BJ (cell line): ENCODE measurements at regions not wholly inside any gene's neighbourhood (a gene's known extent, or its start where the extent isn't known, plus 50 kb on each side); places are given as distances from the start of the nearest gene placed in this dataset.

Source experiments
- CTCF ChIA-PET: fragments of 350-600 bp; formaldehyde crosslinking; extraction: SDS; loops from one replicate; lab custom pipeline; 2021; ENCODE audit warnings: antibody characterized with exemption, inconsistent platforms; lab: Yijun Ruan, JAX
- POLR2A ChIA-PET: fragments of 300-600 bp; sonication (Branson Sonifier 250); formaldehyde crosslinking; extraction: SDS; loops from one replicate; lab custom pipeline; 2021; ENCODE audit warnings: antibody characterized with exemption; lab: Charles Lee
- DNase-seq: peaks from one replicate; pipeline ENCODE4 v3.0.0-alpha.2; 2011; ENCODE audit warnings: low read depth
- H3K27me3 ChIP-seq: 2 replicates; pipeline ENCODE4 v1.6.0; 2011; ENCODE audit warnings: low read length; ENCODE audit not compliant: control insufficient read depth, insufficient read depth
- H3K36me3 ChIP-seq: 2 replicates; pipeline ENCODE4 v1.5.1; 2011; ENCODE audit warnings: low read length; ENCODE audit not compliant: control insufficient read depth, insufficient read depth
- H3K4me3 ChIP-seq: 2 replicates; pipeline ENCODE4 v1.5.1; 2011; ENCODE audit warnings: low read depth, mild to moderate bottlenecking, control low read depth, low read length
- TF ChIP-seq, protein P1 (sequence below): IDR thresholded peaks from 2 replicates; pipeline ENCODE4 v1.5.1; 2011; ENCODE audit warnings: low read depth, mild to moderate bottlenecking, control low read depth, inconsistent platforms, low read length, moderate library complexity; ENCODE audit not compliant: insufficient read depth

DNA sequence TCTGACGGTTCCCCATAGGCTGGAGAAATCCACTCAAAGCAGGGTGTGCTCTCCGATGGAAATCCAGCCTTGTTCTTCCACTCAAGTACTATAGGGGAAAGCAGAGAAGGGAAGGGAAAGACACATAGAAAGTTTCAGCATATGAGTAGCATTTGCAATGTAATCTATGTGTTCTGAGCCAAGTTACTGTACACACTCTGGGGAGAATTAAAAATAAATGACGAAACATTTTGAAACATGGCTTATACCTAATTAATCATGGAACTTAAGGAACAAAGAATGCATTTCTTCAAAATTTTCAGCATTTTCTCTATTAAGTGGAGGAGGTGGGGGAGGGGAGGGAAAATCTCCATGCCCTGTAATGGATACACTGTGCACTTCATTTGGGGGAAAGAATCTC is 198.1 kb upstream of the HABP2 start:
- CTCF ChIA-PET = no interaction called here

DNA sequence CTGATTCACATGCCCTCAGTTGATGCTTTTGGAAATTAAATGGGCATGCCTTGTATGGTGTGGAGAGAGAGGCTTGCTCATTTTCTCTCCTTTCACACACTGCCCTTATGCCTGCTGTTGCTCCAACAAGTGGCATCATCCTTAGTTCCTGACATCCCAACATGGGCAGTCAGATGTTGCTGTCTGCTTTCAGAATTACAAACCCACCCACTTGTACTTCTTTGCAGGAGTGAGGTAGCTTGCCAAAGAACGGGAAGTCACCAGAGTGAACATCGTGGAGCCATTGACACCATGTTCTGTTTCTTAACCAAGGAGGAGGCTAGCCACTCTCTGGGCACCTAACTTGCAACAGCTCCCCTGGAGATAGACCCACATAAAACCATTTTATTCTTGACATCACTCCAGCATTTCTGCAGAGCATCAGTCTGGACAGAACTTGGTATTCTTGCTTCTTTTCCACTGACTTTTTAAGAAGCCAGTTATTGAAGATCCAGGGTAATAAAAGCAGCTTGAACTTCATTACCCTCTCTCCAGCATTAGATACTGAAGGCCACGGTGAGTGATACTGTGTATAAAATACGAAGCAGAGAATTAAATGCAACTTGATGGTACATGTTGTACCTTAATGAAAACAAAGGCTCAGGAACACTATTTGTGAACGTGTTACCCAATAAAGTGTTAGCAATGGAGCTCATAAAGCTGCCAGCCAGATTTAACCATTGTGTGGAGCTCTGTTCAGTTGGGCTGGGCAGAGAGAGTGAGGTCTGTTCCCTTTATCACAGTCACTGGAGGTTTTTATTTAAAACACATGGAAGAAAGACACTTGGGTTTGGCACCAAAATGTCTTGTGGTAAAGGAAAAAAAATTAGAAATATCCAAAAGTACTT is 195.8 kb upstream of the HABP2 start:
- ChIA-PET CTCF (interaction anchor here (0.6 kb wide), 1 partner anchor 23 kb away, joined by 3 read pairs; no protein-coding TSS in a partner anchor), POLR2A (no interaction called here)
- Histone ChIP-seq H3K36me3 (no peaks in the 10 kb centered on the region), H3K27me3 (peaks cover 30% of the 10 kb centered on the region), H3K4me3 (no peak overlapping the region)
- TF ChIP-seq, protein P1, sequence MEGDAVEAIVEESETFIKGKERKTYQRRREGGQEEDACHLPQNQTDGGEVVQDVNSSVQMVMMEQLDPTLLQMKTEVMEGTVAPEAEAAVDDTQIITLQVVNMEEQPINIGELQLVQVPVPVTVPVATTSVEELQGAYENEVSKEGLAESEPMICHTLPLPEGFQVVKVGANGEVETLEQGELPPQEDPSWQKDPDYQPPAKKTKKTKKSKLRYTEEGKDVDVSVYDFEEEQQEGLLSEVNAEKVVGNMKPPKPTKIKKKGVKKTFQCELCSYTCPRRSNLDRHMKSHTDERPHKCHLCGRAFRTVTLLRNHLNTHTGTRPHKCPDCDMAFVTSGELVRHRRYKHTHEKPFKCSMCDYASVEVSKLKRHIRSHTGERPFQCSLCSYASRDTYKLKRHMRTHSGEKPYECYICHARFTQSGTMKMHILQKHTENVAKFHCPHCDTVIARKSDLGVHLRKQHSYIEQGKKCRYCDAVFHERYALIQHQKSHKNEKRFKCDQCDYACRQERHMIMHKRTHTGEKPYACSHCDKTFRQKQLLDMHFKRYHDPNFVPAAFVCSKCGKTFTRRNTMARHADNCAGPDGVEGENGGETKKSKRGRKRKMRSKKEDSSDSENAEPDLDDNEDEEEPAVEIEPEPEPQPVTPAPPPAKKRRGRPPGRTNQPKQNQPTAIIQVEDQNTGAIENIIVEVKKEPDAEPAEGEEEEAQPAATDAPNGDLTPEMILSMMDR = no peak
- DNase-seq = no peak

More for the DNA sequence above, 198.1 kb upstream of the HABP2 start:
- H3K36me3 ChIP-seq = no peaks in the 10 kb centered on the region
- DNase-seq = no peak
- no peak overlapping the region for H3K4me3 ChIP-seq
- H3K27me3 ChIP-seq = peaks cover 28% of the 10 kb centered on the region
- POLR2A ChIA-PET = no interaction called here
- TF ChIP-seq, protein P1 = no peak

DNA sequence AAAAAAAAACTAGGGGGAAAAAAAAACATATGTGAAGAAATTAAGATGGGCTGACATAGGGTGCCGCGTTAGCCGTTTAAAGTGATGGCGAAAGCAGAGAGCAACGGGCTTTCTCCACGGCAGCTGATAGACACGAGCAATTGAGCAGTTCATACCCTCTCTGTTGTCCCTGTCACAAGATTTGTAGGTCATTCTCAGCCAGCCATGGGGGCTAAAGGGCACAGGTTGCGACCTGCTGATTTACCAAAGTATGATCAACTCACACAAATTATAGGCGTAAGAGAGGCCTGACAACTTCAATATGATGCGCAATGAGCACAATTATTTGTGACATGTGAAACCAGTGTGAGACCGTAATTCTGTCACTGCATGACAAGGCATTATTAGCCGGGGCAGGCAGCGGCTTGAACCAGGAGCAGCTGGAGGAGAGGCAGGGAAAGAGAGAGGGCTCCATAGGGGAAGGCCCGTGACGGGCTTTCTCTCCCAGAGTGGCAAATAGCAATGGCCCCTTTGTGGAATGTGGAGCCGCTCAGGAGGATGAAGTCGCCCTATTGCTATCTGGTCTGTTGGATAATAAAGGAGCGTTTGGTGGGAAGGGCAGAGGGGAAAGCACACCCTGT is 195.1 kb upstream of the HABP2 start:
- DNase-seq = no peak
- no peak overlapping the region for H3K4me3 ChIP-seq
- POLR2A ChIA-PET = no interaction called here
- CTCF ChIA-PET = no interaction called here
- no peaks in the 10 kb centered on the region for H3K36me3 ChIP-seq
- TF ChIP-seq, protein P1 = no peak
- H3K27me3 ChIP-seq = peaks cover 28% of the 10 kb centered on the region

DNA sequence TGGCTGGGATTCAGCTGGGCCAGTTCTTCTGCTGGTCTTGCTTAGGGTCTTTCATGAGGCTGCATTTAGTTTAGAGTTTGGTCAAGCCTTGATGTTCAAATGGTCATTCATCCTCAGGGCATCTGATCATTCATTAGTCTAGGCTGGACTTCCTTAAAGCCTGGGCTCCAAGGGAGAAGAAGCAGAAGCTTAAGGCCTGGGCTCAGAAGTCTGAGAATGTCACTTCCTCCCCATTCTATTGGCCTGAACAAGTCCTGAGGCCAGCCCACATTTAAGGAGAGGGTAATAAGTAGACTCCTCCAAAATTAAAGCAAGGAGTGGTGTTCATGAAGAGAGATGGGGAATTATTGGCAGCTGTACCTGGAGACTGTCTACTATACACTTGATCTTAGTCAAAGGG is 193.2 kb upstream of the HABP2 start:
- ChIA-PET POLR2A (no interaction called here), CTCF (no interaction called here)
- Histone ChIP-seq H3K27me3 (peaks cover 30% of the 10 kb centered on the region), H3K36me3 (no peaks in the 10 kb centered on the region), H3K4me3 (no peak overlapping the region)
- no peak for DNase-seq
- TF ChIP-seq, protein P1 = no peak

DNA sequence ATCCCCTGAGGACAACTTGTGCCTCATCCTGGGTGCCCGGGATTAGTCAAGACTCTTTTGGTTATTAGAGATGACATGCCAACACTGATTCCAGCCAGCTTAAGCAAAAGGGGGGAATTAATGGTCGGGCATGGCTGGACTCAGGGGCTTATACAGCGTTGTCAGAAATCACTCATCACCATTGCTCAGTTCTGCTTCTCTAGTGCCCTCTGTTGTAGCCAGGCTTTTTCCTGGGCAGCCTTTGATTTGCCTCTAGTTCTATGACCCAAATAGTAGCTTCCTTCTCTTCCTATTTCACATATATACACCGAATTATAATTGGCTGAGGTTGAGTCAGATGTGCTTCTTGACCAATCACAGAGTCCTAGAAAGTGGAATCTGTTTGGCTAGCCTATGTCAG is 192.0 kb upstream of the HABP2 start:
- CTCF ChIA-PET = interaction anchor here (0.6 to 1.0 kb wide), 3 partner anchors 22 to 729 kb away, joined by 3 read pairs; no protein-coding TSS in a partner anchor
- DNase-seq = no peak
- Histone ChIP-seq H3K4me3 (no peak overlapping the region), H3K36me3 (no peaks in the 10 kb centered on the region), H3K27me3 (peaks cover 33% of the 10 kb centered on the region)
- POLR2A ChIA-PET = no interaction called here
- TF ChIP-seq, protein P1 = no peak
